ENCODE measurements at regions not wholly inside any gene's neighbourhood (a gene's known extent, or its start where the extent isn't known, plus 50 kb on each side); places are given as distances from the start of the nearest gene placed in this dataset.

DNA sequence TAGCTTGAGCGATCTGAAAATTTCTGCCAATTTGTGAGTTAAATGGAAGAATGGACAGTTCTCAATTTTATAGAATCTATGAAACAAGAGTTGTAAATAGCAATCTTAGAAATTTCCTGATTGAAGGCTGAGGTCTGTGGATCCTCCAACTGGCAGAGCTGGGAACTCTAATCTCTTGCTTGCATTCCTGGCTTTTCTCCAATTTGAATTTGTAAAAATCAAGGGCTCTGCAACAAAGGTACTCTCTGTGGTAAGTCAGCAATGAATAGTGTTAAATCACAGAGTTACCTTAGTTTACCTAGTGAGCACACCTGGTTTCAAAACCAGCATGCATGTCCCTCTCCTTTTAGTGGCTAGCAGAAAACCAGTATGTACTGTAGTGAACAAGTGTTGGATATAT, 1070.5 kb downstream of the TDRD15 start:
- no CpG with 5 or more reads among the region's 1 CpG for WGBS, 2 donors (ENCODE audit: extremely low coverage in 2 of 2, insufficient read length in 2 of 2, insufficient replicate concordance in 1 of 2)
- no peak overlapping the region for H3K18ac ChIP-seq (ENCODE audit: low read length)
- no peak overlapping the region for H2BK120ac ChIP-seq (ENCODE audit: low read depth, low read length)
- H3K9ac ChIP-seq (ENCODE audit: low read depth, low read length, poor library complexity), result no peak overlapping the region
- H3K23ac ChIP-seq (ENCODE audit: low read depth, low read length, poor library complexity), result no peak overlapping the region
- H4K8ac ChIP-seq (ENCODE audit: low read depth, low read length), result no peak overlapping the region
- H2AFZ ChIP-seq (ENCODE audit: low read length), result no peak overlapping the region
- no peak for DNase-seq (ENCODE audit: low spot score)
- H3K9me3 ChIP-seq (replicated peaks in 1 of 2; ENCODE audit: control insufficient read depth in 2 of 2, insufficient read depth in 1 of 2, low read depth in 1 of 2, low read length in 2 of 2), result no peaks in the 10 kb centered on the region
- no peak overlapping the region for H3K4me2 ChIP-seq (ENCODE audit: insufficient read depth, low read length, poor library complexity, severe bottlenecking)
- no peaks in the 10 kb centered on the region for H3K27me3 ChIP-seq (ENCODE audit: control insufficient read depth in 3 of 3, insufficient read depth in 3 of 3, low read depth in 1 of 3, low read length in 3 of 3)
- H3K14ac ChIP-seq (ENCODE audit: low read length), result no peak overlapping the region
- H2AK5ac ChIP-seq (ENCODE audit: low read depth, low read length), result no peak overlapping the region
- H4K91ac ChIP-seq (ENCODE audit: low read depth, low read length, poor library complexity), result no peak overlapping the region
- no peaks in the 10 kb centered on the region for H3K36me3 ChIP-seq (replicated peaks in 1 of 2; ENCODE audit: control insufficient read depth in 2 of 2, insufficient read depth in 2 of 2, low read length in 2 of 2)
- no peak overlapping the region for H2BK12ac ChIP-seq (ENCODE audit: low read length)
- H2BK5ac ChIP-seq (ENCODE audit: low read length), result no peak overlapping the region
- no peak overlapping the region for H3K4ac ChIP-seq (ENCODE audit: low read length)
- no peak overlapping the region for H3K4me3 ChIP-seq (ENCODE audit: low read length in 2 of 2)
- peaks cover 0 to 3% of the 10 kb centered on the region in 2 donors for H3K4me1 ChIP-seq (ENCODE audit: control insufficient read depth in 2 of 2, insufficient read depth in 1 of 2, low read depth in 1 of 2, low read length in 2 of 2)
- H3K27ac ChIP-seq (replicated peaks; ENCODE audit: low read length), result no peak overlapping the region
- no peaks in the 10 kb centered on the region for H3K79me1 ChIP-seq (ENCODE audit: low read depth, low read length)
- no peak overlapping the region for H2BK15ac ChIP-seq (ENCODE audit: low read length)

DNA sequence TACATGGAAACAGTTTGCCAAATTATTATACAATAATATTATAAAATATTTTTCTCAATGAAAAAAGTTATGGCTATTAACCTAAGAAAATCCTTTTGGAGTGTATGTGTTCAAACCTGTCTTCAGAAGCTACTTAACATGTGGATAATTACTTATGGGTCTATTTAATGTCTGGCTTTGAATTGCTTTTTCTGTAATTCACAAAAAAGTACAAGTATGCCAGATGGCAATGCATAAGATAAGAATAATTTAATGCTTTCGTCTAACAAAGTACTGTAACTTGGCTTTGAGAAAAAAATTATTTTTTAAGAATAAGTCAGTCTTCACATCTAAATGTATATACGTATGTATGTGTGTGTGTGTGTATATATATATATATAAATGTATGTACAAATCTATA, 1073.0 kb downstream of the TDRD15 start:
- Histone ChIP-seq H3K27ac (replicated peaks; ENCODE audit: low read length) (no peak overlapping the region), H2BK120ac (ENCODE audit: low read depth, low read length) (no peak overlapping the region), H3K9ac (ENCODE audit: low read depth, low read length, poor library complexity) (no peak overlapping the region), H3K14ac (ENCODE audit: low read length) (no peak overlapping the region), H3K4ac (ENCODE audit: low read length) (no peak overlapping the region), H3K18ac (ENCODE audit: low read length) (no peak overlapping the region), H3K23ac (ENCODE audit: low read depth, low read length, poor library complexity) (no peak overlapping the region), H3K4me2 (ENCODE audit: insufficient read depth, low read length, poor library complexity, severe bottlenecking) (no peak overlapping the region), H4K8ac (ENCODE audit: low read depth, low read length) (no peak overlapping the region), H2AK5ac (ENCODE audit: low read depth, low read length) (no peak overlapping the region), H4K91ac (ENCODE audit: low read depth, low read length, poor library complexity) (no peak overlapping the region), H3K79me1 (ENCODE audit: low read depth, low read length) (no peaks in the 10 kb centered on the region), H2BK15ac (ENCODE audit: low read length) (no peak overlapping the region), H2AFZ (ENCODE audit: low read length) (no peak overlapping the region), H3K4me3 (ENCODE audit: low read length in 2 of 2) (no peak overlapping the region), H3K9me3 (replicated peaks in 1 of 2; ENCODE audit: control insufficient read depth in 2 of 2, insufficient read depth in 1 of 2, low read depth in 1 of 2, low read length in 2 of 2) (no peaks in the 10 kb centered on the region), H3K36me3 (replicated peaks in 1 of 2; ENCODE audit: control insufficient read depth in 2 of 2, insufficient read depth in 2 of 2, low read length in 2 of 2) (no peaks in the 10 kb centered on the region), H3K27me3 (ENCODE audit: control insufficient read depth in 3 of 3, insufficient read depth in 3 of 3, low read depth in 1 of 3, low read length in 3 of 3) (no peaks in the 10 kb centered on the region), H2BK5ac (ENCODE audit: low read length) (no peak overlapping the region), H3K4me1 (ENCODE audit: control insufficient read depth in 2 of 2, insufficient read depth in 1 of 2, low read depth in 1 of 2, low read length in 2 of 2) (peaks cover 0 to 3% of the 10 kb centered on the region in 2 donors), H2BK12ac (ENCODE audit: low read length) (no peak overlapping the region)
- DNase-seq (ENCODE audit: low spot score), result no peak
- no CpG with 5 or more reads among the region's 2 CpGs for WGBS, 2 donors (ENCODE audit: extremely low coverage in 2 of 2, insufficient read length in 2 of 2, insufficient replicate concordance in 1 of 2)

DNA sequence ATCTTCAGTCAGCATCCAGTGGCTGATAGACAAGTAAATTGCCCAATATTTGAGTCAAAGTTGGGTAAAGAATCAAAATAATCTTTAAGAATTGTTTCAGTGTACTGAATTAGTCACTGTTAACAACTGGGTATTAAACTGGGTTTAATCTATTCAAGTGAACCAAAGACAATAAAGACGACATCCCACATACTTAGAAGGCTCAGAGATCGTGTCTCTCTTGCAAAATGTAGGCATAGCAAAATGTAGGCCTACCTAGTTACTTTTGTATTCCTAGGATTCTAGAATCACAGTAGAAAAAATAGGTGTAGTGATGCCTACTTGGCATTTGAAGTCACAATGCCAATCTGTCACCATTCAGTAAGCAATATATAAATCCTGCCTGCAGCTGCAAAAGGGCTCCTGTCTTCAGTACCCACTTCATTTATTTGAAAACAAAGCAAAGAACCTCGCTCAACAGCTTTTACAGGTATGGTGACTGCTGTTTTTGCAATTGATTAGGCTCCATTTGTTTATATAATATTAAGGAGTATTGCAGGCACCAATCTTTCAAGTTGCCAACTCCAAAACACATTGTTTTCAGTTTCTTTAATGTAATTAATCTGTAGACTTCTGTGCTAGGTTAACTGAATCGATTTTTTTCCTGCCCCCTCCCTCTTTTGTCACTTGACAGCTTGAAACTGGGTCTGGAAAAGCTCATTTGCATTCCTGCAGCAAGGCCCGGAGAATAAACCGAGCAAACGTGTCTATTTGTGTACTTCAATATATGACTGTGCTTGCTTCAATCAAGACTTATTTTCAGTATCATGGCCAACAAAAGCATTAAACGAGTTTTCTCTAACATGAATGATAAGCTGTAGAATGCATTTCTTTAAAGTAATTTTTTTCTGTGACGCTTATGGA, 1074.9 kb downstream of the TDRD15 start:
- peaks cover 0 to 3% of the 10 kb centered on the region in 2 donors for H3K4me1 ChIP-seq (ENCODE audit: control insufficient read depth in 2 of 2, insufficient read depth in 1 of 2, low read depth in 1 of 2, low read length in 2 of 2)
- WGBS, 2 donors (ENCODE audit: extremely low coverage in 2 of 2, insufficient read length in 2 of 2, insufficient replicate concordance in 1 of 2), result no CpG with 5 or more reads among the region's 9 CpGs
- no peak overlapping the region for H4K91ac ChIP-seq (ENCODE audit: low read depth, low read length, poor library complexity)
- H3K9me3 ChIP-seq (replicated peaks in 1 of 2; ENCODE audit: control insufficient read depth in 2 of 2, insufficient read depth in 1 of 2, low read depth in 1 of 2, low read length in 2 of 2), result no peaks in the 10 kb centered on the region
- no peak for DNase-seq (ENCODE audit: low spot score)
- no peaks in the 10 kb centered on the region for H3K36me3 ChIP-seq (replicated peaks in 1 of 2; ENCODE audit: control insufficient read depth in 2 of 2, insufficient read depth in 2 of 2, low read length in 2 of 2)
- H3K14ac ChIP-seq (ENCODE audit: low read length), result no peak overlapping the region
- no peaks in the 10 kb centered on the region for H3K79me1 ChIP-seq (ENCODE audit: low read depth, low read length)
- H2BK5ac ChIP-seq (ENCODE audit: low read length), result no peak overlapping the region
- no peak overlapping the region for H3K23ac ChIP-seq (ENCODE audit: low read depth, low read length, poor library complexity)
- no peak overlapping the region for H4K8ac ChIP-seq (ENCODE audit: low read depth, low read length)
- H2BK12ac ChIP-seq (ENCODE audit: low read length), result no peak overlapping the region
- no peak overlapping the region for H2AK5ac ChIP-seq (ENCODE audit: low read depth, low read length)
- H2BK15ac ChIP-seq (ENCODE audit: low read length), result no peak overlapping the region
- H2BK120ac ChIP-seq (ENCODE audit: low read depth, low read length), result no peak overlapping the region
- no peak overlapping the region for H3K9ac ChIP-seq (ENCODE audit: low read depth, low read length, poor library complexity)
- H3K27me3 ChIP-seq (ENCODE audit: control insufficient read depth in 3 of 3, insufficient read depth in 3 of 3, low read depth in 1 of 3, low read length in 3 of 3), result no peaks in the 10 kb centered on the region
- no peak overlapping the region for H3K4me2 ChIP-seq (ENCODE audit: insufficient read depth, low read length, poor library complexity, severe bottlenecking)
- no peak overlapping the region for H2AFZ ChIP-seq (ENCODE audit: low read length)
- H3K4me3 ChIP-seq (ENCODE audit: low read length in 2 of 2), result no peak overlapping the region
- H3K18ac ChIP-seq (ENCODE audit: low read length), result no peak overlapping the region
- H3K4ac ChIP-seq (ENCODE audit: low read length), result no peak overlapping the region
- no peak overlapping the region for H3K27ac ChIP-seq (replicated peaks; ENCODE audit: low read length)

DNA sequence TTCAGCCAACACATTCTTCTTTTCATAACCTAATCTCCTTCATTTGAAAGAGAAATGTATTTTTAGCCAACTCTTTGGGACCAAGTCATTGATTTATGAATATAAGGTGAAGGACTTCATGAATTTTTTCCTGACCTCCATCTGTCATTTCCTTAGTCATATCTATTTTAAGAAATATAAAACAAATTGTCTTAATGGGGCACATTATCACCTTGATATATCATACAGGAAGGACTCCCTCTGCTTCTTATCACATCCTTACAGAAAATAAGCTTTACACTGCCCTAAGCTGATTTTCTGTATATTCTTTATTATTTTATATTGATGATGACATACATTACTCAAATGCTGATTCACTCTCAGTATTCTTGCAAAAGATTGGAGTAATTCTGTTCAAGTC, 1076.2 kb downstream of the TDRD15 start:
- H2AFZ ChIP-seq (ENCODE audit: low read length), result no peak overlapping the region
- no peaks in the 10 kb centered on the region for H3K9me3 ChIP-seq (replicated peaks in 1 of 2; ENCODE audit: control insufficient read depth in 2 of 2, insufficient read depth in 1 of 2, low read depth in 1 of 2, low read length in 2 of 2)
- no peak overlapping the region for H2BK120ac ChIP-seq (ENCODE audit: low read depth, low read length)

More for the DNA sequence above, 1076.2 kb downstream of the TDRD15 start:
- Histone ChIP-seq H2BK15ac (ENCODE audit: low read length) (no peak overlapping the region), H3K4me2 (ENCODE audit: insufficient read depth, low read length, poor library complexity, severe bottlenecking) (no peak overlapping the region), H2BK5ac (ENCODE audit: low read length) (no peak overlapping the region), H4K8ac (ENCODE audit: low read depth, low read length) (no peak overlapping the region), H3K4ac (ENCODE audit: low read length) (no peak overlapping the region), H3K9ac (ENCODE audit: low read depth, low read length, poor library complexity) (no peak overlapping the region), H2BK12ac (ENCODE audit: low read length) (no peak overlapping the region), H3K23ac (ENCODE audit: low read depth, low read length, poor library complexity) (no peak overlapping the region), H3K18ac (ENCODE audit: low read length) (no peak overlapping the region), H3K27me3 (ENCODE audit: control insufficient read depth in 3 of 3, insufficient read depth in 3 of 3, low read depth in 1 of 3, low read length in 3 of 3) (no peaks in the 10 kb centered on the region), H3K4me3 (ENCODE audit: low read length in 2 of 2) (no peak overlapping the region), H3K27ac (replicated peaks; ENCODE audit: low read length) (no peak overlapping the region), H3K4me1 (ENCODE audit: control insufficient read depth in 2 of 2, insufficient read depth in 1 of 2, low read depth in 1 of 2, low read length in 2 of 2) (peaks cover 0 to 3% of the 10 kb centered on the region in 2 donors), H2AK5ac (ENCODE audit: low read depth, low read length) (no peak overlapping the region), H3K36me3 (replicated peaks in 1 of 2; ENCODE audit: control insufficient read depth in 2 of 2, insufficient read depth in 2 of 2, low read length in 2 of 2) (no peaks in the 10 kb centered on the region), H4K91ac (ENCODE audit: low read depth, low read length, poor library complexity) (no peak overlapping the region), H3K14ac (ENCODE audit: low read length) (no peak overlapping the region), H3K79me1 (ENCODE audit: low read depth, low read length) (no peaks in the 10 kb centered on the region)
- no peak for DNase-seq (ENCODE audit: low spot score)
